CD1c-positive myeloid dendritic cell (primary cell): ENCODE measurements at regions not wholly inside any gene's neighbourhood (a gene's known extent, or its start where the extent isn't known, plus 50 kb on each side); places are given as distances from the start of the nearest gene placed in this dataset.
A peak's percentile ranks its signal among the peaks of the same experiment; 100 is the strongest.

ENCODE experiments used
- DNase-seq: peaks from one replicate; pipeline ENCODE4 v3.0.0-alpha.2; 2016; ENCODE audit errors: extremely low spot score

GRCh38 chr3:66592016-66592761 lies 91.4 kb upstream of the LRIG1 start:
- no peak for DNase-seq

GRCh38 chr3:66592927-66593625 lies 92.3 kb upstream of the LRIG1 start:
- DNase-seq, result no peak

- peak; percentile 38 for DNase-seq
Observed at GRCh38 chr3:66593978-66594377, 93.2 kb upstream of the LRIG1 start.

GRCh38 chr3:66597308-66597863 lies 96.6 kb upstream of the LRIG1 start:
- DNase-seq, result no peak

- DNase-seq, result no peak
Observed at GRCh38 chr3:66598168-66598567, 97.3 kb upstream of the LRIG1 start.

GRCh38 chr3:66602237-66602636 lies 101.4 kb upstream of the LRIG1 start:
- DNase-seq, result no peak

- no peak for DNase-seq
Observed at GRCh38 chr3:66602691-66603090, 101.9 kb upstream of the LRIG1 start.

GRCh38 chr3:66603151-66603611 lies 102.4 kb upstream of the LRIG1 start:
- no peak for DNase-seq

- DNase-seq, result peak; percentile 59
Observed at GRCh38 chr3:66604481-66604880, 103.7 kb upstream of the LRIG1 start.

GRCh38 chr3:66606126-66606525 lies 105.3 kb upstream of the LRIG1 start:
- DNase-seq, result no peak

- no peak for DNase-seq
Observed at GRCh38 chr3:66606868-66607267, 106.0 kb upstream of the LRIG1 start.

- no peak for DNase-seq
Observed at GRCh38 chr3:66609660-66610561, 109.1 kb upstream of the LRIG1 start.

- no peak for DNase-seq
Observed at GRCh38 chr3:66610562-66610909, 109.7 kb upstream of the LRIG1 start.

- no peak for DNase-seq
Observed at GRCh38 chr3:66615643-66616301, 115.0 kb upstream of the LRIG1 start.

GRCh38 chr3:66617351-66617750 lies 116.5 kb upstream of the LRIG1 start:
- no peak for DNase-seq

GRCh38 chr3:66618066-66618465 lies 117.2 kb upstream of the LRIG1 start:
- DNase-seq, result no peak

GRCh38 chr3:66620296-66620695 lies 119.5 kb upstream of the LRIG1 start:
- DNase-seq, result no peak

GRCh38 chr3:66622756-66623457 lies 122.1 kb upstream of the LRIG1 start:
- no peak for DNase-seq

GRCh38 chr3:66625505-66626216 lies 124.8 kb upstream of the LRIG1 start:
- no peak for DNase-seq
